ENCODE measurements at regions not wholly inside any gene's neighbourhood (a gene's known extent, or its start where the extent isn't known, plus 50 kb on each side); places are given as distances from the start of the nearest gene placed in this dataset.
"Not testable (repeated sequence)": the region's sequence is repeated elsewhere in the genome, so short reads cannot be mapped to it uniquely, and the experiment has no call there.

GRCh38 chr20:23299673-23300050 lies 50.9 kb upstream of the NXT1 start:
- Histone ChIP-seq H3K4me1 (ENCODE audit: control insufficient read depth, low read depth, low read length) (no peaks in the 10 kb centered on the region), H3K9me3 (ENCODE audit: control insufficient read depth, low read depth, low read length) (no peaks in the 10 kb centered on the region), H3K27ac (ENCODE audit: low read length) (no peak overlapping the region), H3K36me3 (ENCODE audit: control insufficient read depth, low read depth, low read length) (no peaks in the 10 kb centered on the region), H3K9ac (ENCODE audit: low read length) (no peak overlapping the region), H3K4me3 (ENCODE audit: low read length) (no peak overlapping the region), H3K27me3 (ENCODE audit: control insufficient read depth, insufficient read depth, low read length) (no peaks in the 10 kb centered on the region)

GRCh38 chr20:23298926-23299672 lies 51.5 kb upstream of the NXT1 start:
- no peaks in the 10 kb centered on the region for H3K36me3 ChIP-seq (ENCODE audit: control insufficient read depth, low read depth, low read length)
- no peaks in the 10 kb centered on the region for H3K27me3 ChIP-seq (ENCODE audit: control insufficient read depth, insufficient read depth, low read length)
- no peak overlapping the region for H3K27ac ChIP-seq (ENCODE audit: low read length)
- no peaks in the 10 kb centered on the region for H3K9me3 ChIP-seq (ENCODE audit: control insufficient read depth, low read depth, low read length)
- H3K4me3 ChIP-seq (ENCODE audit: low read length), result no peak overlapping the region
- H3K9ac ChIP-seq (ENCODE audit: low read length), result no peak overlapping the region
- no peaks in the 10 kb centered on the region for H3K4me1 ChIP-seq (ENCODE audit: control insufficient read depth, low read depth, low read length)

GRCh38 chr20:23298155-23298554 lies 52.4 kb upstream of the NXT1 start:
- Histone ChIP-seq H3K9me3 (ENCODE audit: control insufficient read depth, low read depth, low read length) (no peaks in the 10 kb centered on the region), H3K9ac (ENCODE audit: low read length) (no peak overlapping the region), H3K27ac (ENCODE audit: low read length) (no peak overlapping the region), H3K36me3 (ENCODE audit: control insufficient read depth, low read depth, low read length) (no peaks in the 10 kb centered on the region), H3K4me3 (ENCODE audit: low read length) (no peak overlapping the region), H3K4me1 (ENCODE audit: control insufficient read depth, low read depth, low read length) (no peaks in the 10 kb centered on the region), H3K27me3 (ENCODE audit: control insufficient read depth, insufficient read depth, low read length) (no peaks in the 10 kb centered on the region)

GRCh38 chr20:23296841-23297701 lies 53.5 kb upstream of the NXT1 start:
- no peaks in the 10 kb centered on the region for H3K27me3 ChIP-seq (ENCODE audit: control insufficient read depth, insufficient read depth, low read length)
- no peaks in the 10 kb centered on the region for H3K4me1 ChIP-seq (ENCODE audit: control insufficient read depth, low read depth, low read length)
- H3K9me3 ChIP-seq (ENCODE audit: control insufficient read depth, low read depth, low read length), result no peaks in the 10 kb centered on the region
- no peaks in the 10 kb centered on the region for H3K36me3 ChIP-seq (ENCODE audit: control insufficient read depth, low read depth, low read length)
- H3K9ac ChIP-seq (ENCODE audit: low read length), result no peak overlapping the region
- no peak overlapping the region for H3K4me3 ChIP-seq (ENCODE audit: low read length)
- no peak overlapping the region for H3K27ac ChIP-seq (ENCODE audit: low read length)

- Histone ChIP-seq H3K9me3 (ENCODE audit: control insufficient read depth, low read depth, low read length) (no peaks in the 10 kb centered on the region), H3K4me1 (ENCODE audit: control insufficient read depth, low read depth, low read length) (no peaks in the 10 kb centered on the region), H3K4me3 (ENCODE audit: low read length) (no peak overlapping the region), H3K36me3 (ENCODE audit: control insufficient read depth, low read depth, low read length) (no peaks in the 10 kb centered on the region), H3K27ac (ENCODE audit: low read length) (no peak overlapping the region), H3K9ac (ENCODE audit: low read length) (no peak overlapping the region), H3K27me3 (ENCODE audit: control insufficient read depth, insufficient read depth, low read length) (no peaks in the 10 kb centered on the region)
Observed at GRCh38 chr20:23295934-23296333, 54.7 kb upstream of the NXT1 start.

- no peak overlapping the region for H3K9ac ChIP-seq (ENCODE audit: low read length)
- H3K27me3 ChIP-seq (ENCODE audit: control insufficient read depth, insufficient read depth, low read length), result no peaks in the 10 kb centered on the region
- H3K4me3 ChIP-seq (ENCODE audit: low read length), result no peak overlapping the region
- H3K27ac ChIP-seq (ENCODE audit: low read length), result no peak overlapping the region
- no peaks in the 10 kb centered on the region for H3K4me1 ChIP-seq (ENCODE audit: control insufficient read depth, low read depth, low read length)
- no peaks in the 10 kb centered on the region for H3K36me3 ChIP-seq (ENCODE audit: control insufficient read depth, low read depth, low read length)
- H3K9me3 ChIP-seq (ENCODE audit: control insufficient read depth, low read depth, low read length), result no peaks in the 10 kb centered on the region
Observed at GRCh38 chr20:23294671-23295070, 55.9 kb upstream of the NXT1 start.

- Histone ChIP-seq H3K4me1 (ENCODE audit: control insufficient read depth, low read depth, low read length) (no peaks in the 10 kb centered on the region), H3K27ac (ENCODE audit: low read length) (no peak overlapping the region), H3K27me3 (ENCODE audit: control insufficient read depth, insufficient read depth, low read length) (no peaks in the 10 kb centered on the region), H3K4me3 (ENCODE audit: low read length) (no peak overlapping the region), H3K9me3 (ENCODE audit: control insufficient read depth, low read depth, low read length) (no peaks in the 10 kb centered on the region), H3K9ac (ENCODE audit: low read length) (no peak overlapping the region), H3K36me3 (ENCODE audit: control insufficient read depth, low read depth, low read length) (no peaks in the 10 kb centered on the region)
Observed at GRCh38 chr20:23294166-23294565, 56.4 kb upstream of the NXT1 start.

GRCh38 chr20:23293689-23294088 lies 56.9 kb upstream of the NXT1 start:
- no peak overlapping the region for H3K4me3 ChIP-seq (ENCODE audit: low read length)
- no peak overlapping the region for H3K9ac ChIP-seq (ENCODE audit: low read length)
- no peak overlapping the region for H3K27ac ChIP-seq (ENCODE audit: low read length)
- H3K36me3 ChIP-seq (ENCODE audit: control insufficient read depth, low read depth, low read length), result no peaks in the 10 kb centered on the region
- no peaks in the 10 kb centered on the region for H3K27me3 ChIP-seq (ENCODE audit: control insufficient read depth, insufficient read depth, low read length)
- no peaks in the 10 kb centered on the region for H3K9me3 ChIP-seq (ENCODE audit: control insufficient read depth, low read depth, low read length)
- H3K4me1 ChIP-seq (ENCODE audit: control insufficient read depth, low read depth, low read length), result no peaks in the 10 kb centered on the region

- H3K9me3 ChIP-seq (ENCODE audit: control insufficient read depth, low read depth, low read length); H3K4me3 ChIP-seq (ENCODE audit: low read length); H3K27ac ChIP-seq (ENCODE audit: low read length); H3K27me3 ChIP-seq (ENCODE audit: control insufficient read depth, insufficient read depth, low read length); H3K4me1 ChIP-seq (ENCODE audit: control insufficient read depth, low read depth, low read length); H3K36me3 ChIP-seq (ENCODE audit: control insufficient read depth, low read depth, low read length); H3K9ac ChIP-seq (ENCODE audit: low read length): not testable (repeated sequence)
Observed at GRCh38 chr20:23292311-23292710, 58.3 kb upstream of the NXT1 start.

- Histone ChIP-seq H3K27ac (ENCODE audit: low read length) (no peak overlapping the region), H3K36me3 (ENCODE audit: control insufficient read depth, low read depth, low read length) (no peaks in the 10 kb centered on the region), H3K27me3 (ENCODE audit: control insufficient read depth, insufficient read depth, low read length) (no peaks in the 10 kb centered on the region), H3K4me1 (ENCODE audit: control insufficient read depth, low read depth, low read length) (no peaks in the 10 kb centered on the region), H3K4me3 (ENCODE audit: low read length) (no peak overlapping the region), H3K9me3 (ENCODE audit: control insufficient read depth, low read depth, low read length) (no peaks in the 10 kb centered on the region), H3K9ac (ENCODE audit: low read length) (no peak overlapping the region)
Observed at GRCh38 chr20:23291575-23292240, 58.9 kb upstream of the NXT1 start.

- no peaks in the 10 kb centered on the region for H3K36me3 ChIP-seq (ENCODE audit: control insufficient read depth, low read depth, low read length)
- H3K27ac ChIP-seq (ENCODE audit: low read length), result no peak overlapping the region
- H3K27me3 ChIP-seq (ENCODE audit: control insufficient read depth, insufficient read depth, low read length), result no peaks in the 10 kb centered on the region
- H3K4me3 ChIP-seq (ENCODE audit: low read length), result no peak overlapping the region
- no peak overlapping the region for H3K9ac ChIP-seq (ENCODE audit: low read length)
- no peaks in the 10 kb centered on the region for H3K9me3 ChIP-seq (ENCODE audit: control insufficient read depth, low read depth, low read length)
- no peaks in the 10 kb centered on the region for H3K4me1 ChIP-seq (ENCODE audit: control insufficient read depth, low read depth, low read length)
Observed at GRCh38 chr20:23290761-23291574, 59.6 kb upstream of the NXT1 start.

Measured in iPS-18a (cell line).